ENCODE measurements at regions not wholly inside any gene's neighbourhood (a gene's known extent, or its start where the extent isn't known, plus 50 kb on each side); places are given as distances from the start of the nearest gene placed in this dataset.

DNA sequence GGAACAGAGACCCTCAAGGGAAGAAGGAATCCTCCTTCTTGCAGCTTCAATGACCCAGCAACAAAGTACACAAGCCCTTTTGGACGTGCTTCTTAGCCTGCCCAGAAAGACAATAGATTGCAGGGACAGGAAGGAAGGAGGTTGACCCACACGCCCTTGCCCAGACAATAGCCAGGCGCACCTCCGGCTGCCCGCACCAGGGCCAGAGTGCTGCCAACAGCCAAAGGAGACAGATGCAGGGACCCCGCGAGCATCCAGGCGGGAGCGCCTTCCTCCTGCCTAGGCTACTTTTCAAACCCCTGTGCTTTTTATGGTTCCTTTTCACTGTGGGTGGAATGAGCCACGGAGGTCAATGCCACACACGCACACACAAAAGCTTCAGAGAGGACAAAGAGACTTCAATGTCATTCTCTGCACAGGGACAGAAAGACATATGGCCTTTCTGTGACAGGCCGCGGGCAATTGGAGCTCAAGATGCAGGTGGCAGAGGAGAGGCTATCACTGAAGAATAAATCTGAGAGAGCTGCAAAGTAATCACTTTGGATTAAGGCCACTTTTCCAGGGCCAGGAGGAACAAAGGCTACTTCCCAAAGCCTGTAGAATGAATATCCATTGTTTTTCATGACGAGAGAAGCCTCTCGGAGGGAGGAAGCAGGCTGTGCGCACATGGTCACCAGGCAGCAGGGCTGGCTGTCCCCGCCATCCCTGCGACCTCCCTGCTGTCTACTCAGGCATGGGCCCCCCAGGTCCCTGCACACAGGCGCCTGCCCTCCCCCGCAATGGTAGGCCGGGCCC, 300.6 kb downstream of the EIPR1 start:
- TF ChIP-seq, protein P1, sequence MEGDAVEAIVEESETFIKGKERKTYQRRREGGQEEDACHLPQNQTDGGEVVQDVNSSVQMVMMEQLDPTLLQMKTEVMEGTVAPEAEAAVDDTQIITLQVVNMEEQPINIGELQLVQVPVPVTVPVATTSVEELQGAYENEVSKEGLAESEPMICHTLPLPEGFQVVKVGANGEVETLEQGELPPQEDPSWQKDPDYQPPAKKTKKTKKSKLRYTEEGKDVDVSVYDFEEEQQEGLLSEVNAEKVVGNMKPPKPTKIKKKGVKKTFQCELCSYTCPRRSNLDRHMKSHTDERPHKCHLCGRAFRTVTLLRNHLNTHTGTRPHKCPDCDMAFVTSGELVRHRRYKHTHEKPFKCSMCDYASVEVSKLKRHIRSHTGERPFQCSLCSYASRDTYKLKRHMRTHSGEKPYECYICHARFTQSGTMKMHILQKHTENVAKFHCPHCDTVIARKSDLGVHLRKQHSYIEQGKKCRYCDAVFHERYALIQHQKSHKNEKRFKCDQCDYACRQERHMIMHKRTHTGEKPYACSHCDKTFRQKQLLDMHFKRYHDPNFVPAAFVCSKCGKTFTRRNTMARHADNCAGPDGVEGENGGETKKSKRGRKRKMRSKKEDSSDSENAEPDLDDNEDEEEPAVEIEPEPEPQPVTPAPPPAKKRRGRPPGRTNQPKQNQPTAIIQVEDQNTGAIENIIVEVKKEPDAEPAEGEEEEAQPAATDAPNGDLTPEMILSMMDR (IDR thresholded peaks at IDR 0.05), result no peak
- TF ChIP-seq POLR2A (IDR thresholded peaks at IDR 0.05), result no peak
- no peaks in the 10 kb centered on the region for H3K4me1 ChIP-seq
- no peak overlapping the region for H3K27ac ChIP-seq
- no peak overlapping the region for H3K4me3 ChIP-seq (replicated peaks in 1 of 3)
- intact Hi-C loops (cut with DNase I), result no loop called here
- DNase-seq, result no peak
- no peaks in the 10 kb centered on the region for H3K36me3 ChIP-seq
- WGBS, 2 donors, result 74 to 80% methylated on average over 12 to 21 of the region's 21 CpGs
- no peaks in the 10 kb centered on the region for H3K9me3 ChIP-seq
- H3K27me3 ChIP-seq, result no peaks in the 10 kb centered on the region

DNA sequence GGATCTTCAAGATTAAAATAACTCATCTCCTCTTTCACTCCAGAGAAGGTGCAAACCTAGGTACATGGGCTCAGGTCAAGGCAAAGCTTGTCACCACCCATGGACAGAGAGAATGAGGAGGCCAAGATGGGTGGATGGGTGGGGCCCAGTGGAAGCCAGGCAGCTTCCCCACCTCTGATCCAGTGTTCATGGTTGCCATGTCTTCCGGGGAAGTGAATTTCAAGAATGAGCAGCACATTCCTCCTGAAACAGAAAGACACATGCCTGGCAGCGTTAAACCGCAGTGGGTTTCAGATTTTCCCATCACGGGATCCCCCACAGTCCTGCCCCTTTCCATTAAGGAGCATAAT, 301.7 kb downstream of the EIPR1 start:
- Histone ChIP-seq H3K4me3 (replicated peaks in 1 of 3) (no peak overlapping the region), H3K27me3 (no peaks in the 10 kb centered on the region), H3K9me3 (no peaks in the 10 kb centered on the region), H3K27ac (no peak overlapping the region), H3K36me3 (no peaks in the 10 kb centered on the region), H3K4me1 (no peaks in the 10 kb centered on the region)
- TF ChIP-seq POLR2A (IDR thresholded peaks at IDR 0.05), result no peak
- TF ChIP-seq, protein P1 (IDR thresholded peaks at IDR 0.05), result no peak
- DNase-seq, result no peak
- intact Hi-C loops (cut with DNase I), result no loop called here
- WGBS, 2 donors, result 92 to 97% methylated on average over 4 of the region's 4 CpGs

DNA sequence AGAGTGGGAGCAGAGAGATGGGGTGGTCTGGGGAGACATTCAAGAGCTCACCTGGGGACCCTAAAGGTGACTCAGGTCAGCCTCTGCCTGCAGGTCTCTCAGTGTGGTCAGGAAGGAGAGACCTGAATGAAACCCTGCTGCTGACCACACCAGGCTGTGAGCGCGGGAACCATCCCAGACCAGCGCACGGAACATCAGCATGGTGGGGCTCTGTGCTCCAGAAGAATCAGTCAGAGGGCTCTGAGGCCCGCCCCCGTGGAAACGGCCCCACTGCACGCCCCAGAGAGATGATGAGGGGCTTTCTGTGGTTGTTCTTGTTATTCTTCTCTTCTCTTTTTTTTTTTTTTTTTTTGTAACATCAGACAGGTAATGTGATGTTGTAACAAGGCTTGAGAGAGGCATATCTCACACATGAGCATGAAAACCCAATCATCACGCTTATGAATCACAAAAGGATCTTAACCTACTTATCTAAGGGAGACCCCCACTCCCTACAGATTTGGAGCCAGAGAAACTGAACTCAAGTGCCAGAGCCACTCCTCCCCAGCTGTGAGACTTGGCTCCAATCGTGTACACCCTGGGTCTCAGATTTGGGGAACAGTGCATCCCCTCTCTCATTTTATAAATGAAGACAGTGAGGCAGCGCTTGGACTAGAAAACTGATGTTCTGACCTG, 302.2 kb downstream of the EIPR1 start:
- intact Hi-C loops (cut with DNase I), result no loop called here
- no peak overlapping the region for H3K4me3 ChIP-seq (replicated peaks in 1 of 3)
- no peaks in the 10 kb centered on the region for H3K4me1 ChIP-seq
- no peak for DNase-seq
- WGBS, 2 donors, result 74 to 89% methylated on average over 11 of the region's 11 CpGs
- H3K9me3 ChIP-seq, result no peaks in the 10 kb centered on the region
- H3K36me3 ChIP-seq, result no peaks in the 10 kb centered on the region
- no peaks in the 10 kb centered on the region for H3K27me3 ChIP-seq
- no peak for TF ChIP-seq POLR2A (IDR thresholded peaks at IDR 0.05)
- TF ChIP-seq, protein P1 (IDR thresholded peaks at IDR 0.05), result no peak
- no peak overlapping the region for H3K27ac ChIP-seq

DNA sequence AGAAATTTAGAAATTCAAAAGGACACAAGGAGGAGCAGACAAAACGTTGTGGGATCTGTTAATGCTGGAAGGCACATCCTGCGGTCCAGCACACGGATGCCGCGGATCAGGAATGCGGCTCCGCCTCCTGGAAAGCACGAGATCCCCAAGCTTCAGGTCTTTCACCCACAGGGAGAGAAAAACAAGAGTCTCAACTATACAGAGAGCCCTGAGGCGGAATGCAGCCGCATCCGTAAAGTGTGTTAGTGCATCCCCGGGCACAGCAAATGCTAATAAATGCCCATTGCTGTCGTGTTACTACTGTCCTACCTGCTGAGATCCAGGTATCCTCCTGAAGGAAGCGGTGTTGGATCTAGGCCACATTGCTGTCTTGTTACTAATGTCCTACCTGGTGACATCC, 303.9 kb downstream of the EIPR1 start:
- no peaks in the 10 kb centered on the region for H3K9me3 ChIP-seq
- H3K4me1 ChIP-seq, result no peaks in the 10 kb centered on the region
- no peaks in the 10 kb centered on the region for H3K36me3 ChIP-seq
- intact Hi-C loops (cut with DNase I), result no loop called here
- H3K27me3 ChIP-seq, result no peaks in the 10 kb centered on the region
- H3K27ac ChIP-seq, result no peak overlapping the region
- whole genome bisulfite sequencing, 2 donors, result 85 to 86% methylated on average over 14 of the region's 14 CpGs
- no peak for DNase-seq
- no peak for TF ChIP-seq POLR2A (IDR thresholded peaks at IDR 0.05)
- TF ChIP-seq, protein P1 (IDR thresholded peaks at IDR 0.05), result no peak
- H3K4me3 ChIP-seq (replicated peaks in 1 of 3), result no peak overlapping the region

DNA sequence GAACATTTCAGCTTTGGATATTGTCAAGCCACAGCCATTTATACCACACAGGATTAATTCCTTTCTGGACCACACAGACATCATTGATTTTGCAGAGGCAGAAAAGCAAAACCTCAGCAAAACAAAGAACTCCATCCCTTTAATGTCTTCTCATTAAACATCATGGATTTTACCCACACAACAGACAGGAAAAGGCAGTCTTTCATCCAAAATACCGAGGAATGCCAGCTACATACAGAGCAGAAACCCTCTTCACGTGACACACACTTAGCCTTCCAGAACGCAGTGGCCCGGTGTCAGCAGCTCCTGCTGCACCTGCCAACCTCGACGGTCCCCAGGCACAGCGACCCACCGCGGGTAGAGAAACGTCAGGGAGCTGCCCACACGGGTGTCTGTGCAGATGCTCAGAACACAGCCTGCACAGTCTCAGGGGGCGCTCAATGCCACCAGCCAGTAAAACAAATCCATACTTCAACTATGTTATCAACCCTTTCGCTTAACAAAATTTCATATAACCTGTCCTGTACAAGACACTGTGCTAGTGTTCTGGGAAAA, 304.5 kb downstream of the EIPR1 start:
- H3K9me3 ChIP-seq, result no peaks in the 10 kb centered on the region
- intact Hi-C loops (cut with DNase I), result no loop called here
- 62 to 64% methylated on average over 13 of the region's 13 CpGs for WGBS, 2 donors
- H3K36me3 ChIP-seq, result no peaks in the 10 kb centered on the region
- no peaks in the 10 kb centered on the region for H3K27me3 ChIP-seq
- no peaks in the 10 kb centered on the region for H3K4me1 ChIP-seq
- H3K4me3 ChIP-seq (replicated peaks in 1 of 3), result no peak overlapping the region
- no peak overlapping the region for H3K27ac ChIP-seq
- TF ChIP-seq, protein P1 (IDR thresholded peaks at IDR 0.05), result no peak
- no peak for TF ChIP-seq POLR2A (IDR thresholded peaks at IDR 0.05)
- DNase-seq, result no peak

Data from thyroid gland (tissue), 4 donors.